HEK293T (cell line): ENCODE measurements at regions not wholly inside any gene's neighbourhood (a gene's known extent, or its start where the extent isn't known, plus 50 kb on each side); places are given as distances from the start of the nearest gene placed in this dataset.

Experiments used
- CTCF ChIA-PET: fragments of 350-600 bp; formaldehyde crosslinking; extraction: SDS; loops from one replicate; lab custom pipeline; 2021; ENCODE audit warnings: antibody characterized with exemption, inconsistent platforms; lab: Yijun Ruan, JAX
- POLR2A ChIA-PET: fragments of 350-600 bp; formaldehyde crosslinking; extraction: SDS; loops from one replicate; lab custom pipeline; 2020; ENCODE audit warnings: antibody characterized with exemption, inconsistent platforms; lab: Yijun Ruan, JAX
- DNase-seq: peaks from one replicate; pipeline ENCODE4 v3.0.0; 2012; ENCODE audit warnings: mixed read lengths; ENCODE audit errors: extremely low spot score
- ARNT ChIP-seq: fragments of 450-650 bp; IDR thresholded peaks from 2 replicates; pipeline ENCODE4 v1.6.1; 2017; ENCODE audit warnings: mild to moderate bottlenecking
- BHLHE40 ChIP-seq: fragments of 450-650 bp; IDR thresholded peaks from 2 replicates; pipeline ENCODE4 v1.6.1; 2016; ENCODE audit warnings: mild to moderate bottlenecking, moderate library complexity, borderline replicate concordance
- CTBP1 ChIP-seq: fragments of 450-650 bp; IDR thresholded peaks from 2 replicates; pipeline ENCODE4 v1.6.1; 2016; ENCODE audit warnings: borderline replicate concordance
- ELF4 ChIP-seq: fragments of 450-650 bp; IDR thresholded peaks from 2 replicates; pipeline ENCODE4 v1.6.1; 2017; ENCODE audit warnings: antibody characterized with exemption
- FOXA1 ChIP-seq: fragments of 450-650 bp; IDR thresholded peaks from 2 replicates; pipeline ENCODE4 v1.6.1; 2016; ENCODE audit warnings: mild to moderate bottlenecking
- FOXK2 ChIP-seq: fragments of 450-650 bp; IDR thresholded peaks from 2 replicates; pipeline ENCODE4 v1.6.1; 2016; ENCODE audit warnings: mild to moderate bottlenecking
- FOXM1 ChIP-seq: fragments of 450-650 bp; IDR thresholded peaks from 2 replicates; pipeline ENCODE4 v1.6.1; 2017; ENCODE audit warnings: mild to moderate bottlenecking, borderline replicate concordance
- HDGF ChIP-seq: fragments of 450-650 bp; IDR thresholded peaks from 2 replicates; pipeline ENCODE4 v1.6.1; 2017; ENCODE audit warnings: antibody characterized with exemption, borderline replicate concordance
- L3MBTL2 ChIP-seq: fragments of 450-650 bp; conservative IDR thresholded peaks from 2 replicates; pipeline ENCODE4 v1.6.1; 2016; ENCODE audit warnings: mild to moderate bottlenecking
- LEF1 ChIP-seq: fragments of 450-650 bp; IDR thresholded peaks from 2 replicates; pipeline ENCODE4 v1.6.1; 2017; ENCODE audit warnings: mild to moderate bottlenecking, borderline replicate concordance
- NFRKB ChIP-seq: fragments of 450-650 bp; IDR thresholded peaks from 2 replicates; pipeline ENCODE4 v1.6.1; 2016; ENCODE audit warnings: mild to moderate bottlenecking, moderate library complexity
- SP1 ChIP-seq: fragments of 450-650 bp; IDR thresholded peaks from 2 replicates; pipeline ENCODE4 v1.6.1; 2017
- SUZ12 ChIP-seq: fragments of 450-650 bp; IDR thresholded peaks from 2 replicates; pipeline ENCODE4 v1.6.1; 2016; ENCODE audit warnings: mild to moderate bottlenecking
- TARDBP ChIP-seq: fragments of 450-650 bp; IDR thresholded peaks from 2 replicates; pipeline ENCODE4 v1.6.1; 2016
- ZNF384 ChIP-seq: fragments of 450-650 bp; IDR thresholded peaks from 2 replicates; pipeline ENCODE4 v1.6.1; 2016
- TF ChIP-seq, protein P1 (sequence below): fragments of 450-650 bp; IDR thresholded peaks from 2 replicates; pipeline ENCODE4 v1.6.1; 2016

DNA sequence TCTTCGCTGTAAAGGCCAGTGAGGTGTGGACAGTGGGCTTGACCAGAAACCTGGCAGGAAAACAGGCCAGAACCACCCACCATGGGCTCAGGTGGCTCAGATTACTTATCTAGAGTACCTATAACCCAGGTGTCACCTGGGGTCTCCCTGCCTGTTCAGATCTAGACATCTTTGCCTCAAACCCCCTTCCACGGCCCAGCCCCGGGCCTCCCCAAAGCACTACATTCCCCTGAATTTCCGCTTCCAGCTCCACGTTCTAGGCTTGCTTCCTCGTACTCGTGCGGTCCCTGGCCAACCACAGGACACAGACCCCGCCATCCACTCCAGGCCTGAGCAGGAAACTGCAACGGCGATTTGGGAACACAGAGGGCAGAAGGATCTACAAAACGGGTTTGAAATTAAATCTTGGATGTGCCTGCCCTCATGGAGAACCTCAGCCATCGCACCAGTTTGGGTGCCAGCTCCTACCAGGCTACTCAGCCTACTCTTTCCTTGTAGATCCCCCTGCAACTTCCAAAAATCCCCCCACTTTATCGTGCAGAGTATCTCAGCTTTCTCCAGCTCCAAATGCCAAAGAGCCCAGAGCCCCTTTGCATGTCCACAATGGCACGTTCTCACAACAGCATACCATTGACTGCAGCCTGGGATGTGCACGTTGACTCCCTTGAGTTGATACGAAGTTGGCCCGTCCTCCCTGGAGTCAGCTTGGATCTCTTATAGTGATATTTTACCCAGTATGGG is 62.7 kb upstream of the CACUL1 start:
- ChIA-PET CTCF (no interaction called here), POLR2A (no interaction called here)
- no peak for TF ChIP-seq FOXM1
- TF ChIP-seq LEF1: no peak
- TF ChIP-seq ELF4: no peak
- TF ChIP-seq SUZ12: no peak
- no peak for TF ChIP-seq SP1
- no peak for TF ChIP-seq ZNF384
- TF ChIP-seq HDGF: no peak
- TF ChIP-seq NFRKB: no peak
- no peak for TF ChIP-seq L3MBTL2
- no peak for DNase-seq

DNA sequence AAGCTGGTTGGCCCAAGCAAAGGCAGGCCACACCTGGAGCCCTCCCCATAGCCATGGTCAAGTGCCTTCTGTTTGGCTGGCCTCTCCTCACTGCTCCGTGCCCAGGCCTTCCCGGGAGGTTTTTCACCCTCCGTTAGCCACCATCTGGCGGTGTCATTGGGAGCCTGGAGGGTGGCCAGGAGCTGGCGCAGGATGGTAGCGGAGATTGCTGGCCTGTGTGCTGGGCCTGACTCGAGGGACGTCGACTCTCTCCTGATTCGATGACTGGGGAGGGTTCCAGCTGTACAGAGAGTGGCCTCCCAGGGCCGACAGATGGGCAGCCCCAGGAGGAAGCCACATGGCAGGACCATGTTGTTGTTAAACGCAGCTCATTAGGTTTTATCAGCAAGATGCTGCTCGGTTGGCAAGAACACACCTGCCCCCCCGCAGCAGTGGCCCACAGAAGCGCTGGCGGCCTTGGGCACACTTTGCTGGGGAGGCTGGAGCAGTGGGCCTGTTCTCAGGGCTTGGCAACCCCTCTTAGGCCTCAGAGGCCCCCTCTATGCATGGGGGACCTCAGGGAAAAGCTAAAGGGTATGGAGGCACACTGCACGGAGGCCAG is 64.0 kb upstream of the CACUL1 start:
- ChIA-PET POLR2A (no interaction called here), CTCF (interaction anchor here (0.6 kb wide), 1 partner anchor 19 kb away, joined by 3 read pairs; no protein-coding TSS in a partner anchor)
- no peak for DNase-seq
- TF ChIP-seq ELF4 (no peak), L3MBTL2 (no peak), FOXM1 (no peak), NFRKB (no peak), ZNF384 (no peak), BHLHE40 (no peak), FOXA1 (no peak), SP1 (no peak), TARDBP (no peak)
- TF ChIP-seq, protein P1, sequence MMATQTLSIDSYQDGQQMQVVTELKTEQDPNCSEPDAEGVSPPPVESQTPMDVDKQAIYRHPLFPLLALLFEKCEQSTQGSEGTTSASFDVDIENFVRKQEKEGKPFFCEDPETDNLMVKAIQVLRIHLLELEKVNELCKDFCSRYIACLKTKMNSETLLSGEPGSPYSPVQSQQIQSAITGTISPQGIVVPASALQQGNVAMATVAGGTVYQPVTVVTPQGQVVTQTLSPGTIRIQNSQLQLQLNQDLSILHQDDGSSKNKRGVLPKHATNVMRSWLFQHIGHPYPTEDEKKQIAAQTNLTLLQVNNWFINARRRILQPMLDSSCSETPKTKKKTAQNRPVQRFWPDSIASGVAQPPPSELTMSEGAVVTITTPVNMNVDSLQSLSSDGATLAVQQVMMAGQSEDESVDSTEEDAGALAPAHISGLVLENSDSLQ: no peak

DNA sequence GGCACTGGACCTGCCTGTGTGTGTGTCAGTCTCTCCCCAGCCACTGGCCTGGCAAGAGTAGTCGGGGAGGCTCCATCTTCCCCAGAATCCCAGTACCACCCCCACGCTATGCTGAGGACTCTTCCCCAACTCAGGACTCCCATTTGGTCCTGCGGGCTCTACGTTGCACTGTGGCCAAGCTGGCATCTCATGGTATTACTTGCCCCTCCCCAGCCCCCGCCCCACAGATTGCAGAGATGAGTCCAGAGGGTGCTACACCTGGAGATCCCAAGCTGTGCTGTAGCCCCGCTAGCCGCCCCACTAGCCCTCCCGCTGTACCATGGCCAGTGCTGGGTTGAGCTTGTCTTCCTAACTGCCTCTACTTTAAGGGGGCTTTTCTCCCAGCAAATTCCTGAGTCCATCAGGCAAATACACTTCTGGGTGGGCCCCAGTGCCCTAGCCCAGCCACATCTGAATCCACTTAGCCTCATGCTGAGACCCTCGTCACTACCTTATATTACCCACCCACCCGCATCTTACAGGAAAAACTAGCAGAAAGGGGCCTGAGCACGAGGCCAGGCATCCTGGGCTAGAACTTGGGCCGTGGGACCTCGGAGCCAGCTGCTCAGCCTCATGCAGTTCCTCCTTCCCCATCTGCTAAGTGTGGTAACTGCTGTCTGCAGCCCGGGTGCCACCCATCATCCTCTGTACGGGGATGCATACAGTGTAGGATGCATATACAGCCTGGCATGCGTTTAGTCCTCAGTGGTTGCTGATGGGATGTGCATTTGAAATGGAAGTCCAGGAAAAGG is 65.8 kb upstream of the CACUL1 start:
- ChIA-PET POLR2A (no interaction called here), CTCF (no interaction called here)
- TF ChIP-seq ARNT (no peak), ELF4 (no peak), FOXM1 (no peak), SUZ12 (no peak), CTBP1 (no peak), HDGF (no peak), FOXA1 (no peak), L3MBTL2 (no peak), BHLHE40 (no peak), SP1 (no peak), FOXK2 (no peak), ZNF384 (no peak), TARDBP (no peak), LEF1 (no peak), NFRKB (no peak)
- TF ChIP-seq, protein P1: no peak
- DNase-seq: no peak

DNA sequence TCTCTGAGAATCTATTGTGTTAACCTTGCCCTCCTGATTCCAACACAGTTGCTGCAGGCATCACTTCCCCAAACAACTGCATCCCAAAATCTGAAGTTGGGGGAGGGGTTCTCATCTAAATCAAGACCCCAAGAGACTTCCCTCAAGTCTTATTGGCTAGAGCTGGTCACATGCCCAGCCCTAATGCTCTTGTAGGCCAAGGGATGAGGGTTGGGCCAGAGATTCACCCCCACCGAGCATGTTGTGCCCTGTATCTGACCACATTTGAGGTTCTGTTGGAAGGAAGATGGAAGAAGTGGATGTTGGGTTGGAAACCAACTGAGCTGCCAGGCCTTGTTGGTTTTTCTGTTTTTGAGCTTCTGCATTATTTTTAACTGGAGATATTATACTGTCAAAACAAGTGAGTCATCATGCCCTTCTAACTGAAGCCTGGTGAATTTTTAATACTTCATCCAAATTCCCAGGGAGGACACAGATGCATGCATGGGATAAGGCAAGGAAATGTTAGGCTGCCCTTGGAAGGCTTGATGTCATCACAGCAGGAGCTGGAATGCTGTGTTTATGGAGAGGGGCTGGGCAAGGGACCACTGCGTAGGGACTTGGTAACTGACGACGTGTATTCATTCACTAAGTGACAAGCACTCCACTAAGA is 68.6 kb upstream of the CACUL1 start:
- ChIA-PET POLR2A (no interaction called here), CTCF (interaction anchor here (0.7 kb wide), 2 partner anchors 20 to 672 kb away, joined by 3 read pairs; no protein-coding TSS in a partner anchor)
- DNase-seq: no peak
- TF ChIP-seq BHLHE40 (no peak), SP1 (no peak), FOXK2 (no peak), CTBP1 (no peak), L3MBTL2 (no peak)
- TF ChIP-seq, protein P1: no peak

DNA sequence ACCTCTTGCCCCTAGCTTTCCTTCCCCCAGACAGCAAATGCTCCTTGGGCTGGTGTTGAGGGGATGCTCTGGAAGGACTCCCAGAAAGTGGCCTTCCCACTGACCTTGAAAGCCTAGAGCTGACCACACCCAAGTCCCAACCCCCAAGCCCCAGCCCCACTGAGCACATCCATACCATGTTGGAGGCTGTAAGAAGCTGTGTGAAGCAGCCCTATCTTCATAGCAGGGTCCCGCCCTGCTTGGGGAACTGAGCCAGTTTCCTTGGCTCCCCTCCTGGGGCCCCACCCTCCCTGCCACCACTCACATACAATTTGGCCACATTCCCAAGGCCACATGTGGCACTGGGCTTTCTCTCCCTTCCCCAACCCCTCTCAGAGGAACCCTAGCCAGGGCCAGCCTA is 72.3 kb upstream of the CACUL1 start:
- no peak for DNase-seq
- CTCF ChIA-PET: interaction anchor here (0.7 to 1.6 kb wide), 3 partner anchors 16 to 432 kb away, joined by 3 to 4 read pairs (median 3); no protein-coding TSS in a partner anchor
- TF ChIP-seq SP1: no peak
- no peak for TF ChIP-seq ZNF384
- no peak for TF ChIP-seq SUZ12
- no peak for TF ChIP-seq FOXA1
- TF ChIP-seq, protein P1: no peak
- TF ChIP-seq L3MBTL2: no peak
- TF ChIP-seq BHLHE40: no peak
- TF ChIP-seq ARNT: no peak
- TF ChIP-seq FOXM1: no peak
- no peak for TF ChIP-seq LEF1
- POLR2A ChIA-PET: no interaction called here
